ENCODE measurements at regions not wholly inside any gene's neighbourhood (a gene's known extent, or its start where the extent isn't known, plus 50 kb on each side); places are given as distances from the start of the nearest gene placed in this dataset.
A peak's percentile ranks its signal among the peaks of the same experiment; 100 is the strongest.

GRCh38 chr1:25074351-25075227, 144.5 kb upstream of the RUNX3 start:
- Mint-ChIP-seq H3K36me3 (ENCODE audit: low read depth) (peaks cover 5% of the 10 kb centered on the region), H3K4me1 (no peaks in the 10 kb centered on the region), H3K4me3 (no peak overlapping the region), H3K27me3 (peaks cover 5% of the 10 kb centered on the region), H3K27ac (no peak overlapping the region), H3K9me3 (peaks cover 6% of the 10 kb centered on the region)
- intact Hi-C loops (cut with micrococcal nuclease) = no loop called here
- no peak for DNase-seq

- Mint-ChIP-seq H3K9me3 (peaks cover 6% of the 10 kb centered on the region), H3K4me3 (no peak overlapping the region), H3K36me3 (ENCODE audit: low read depth) (peaks cover 5% of the 10 kb centered on the region), H3K27me3 (peaks cover 5% of the 10 kb centered on the region), H3K4me1 (no peaks in the 10 kb centered on the region), H3K27ac (no peak overlapping the region)
- DNase-seq = no peak
- intact Hi-C loops (cut with micrococcal nuclease) = no loop called here
These were observed 143.7 kb upstream of the RUNX3 start for GRCh38 chr1:25073640-25074270.

GRCh38 chr1:25072461-25072860, 142.4 kb upstream of the RUNX3 start:
- no peak overlapping the region for H3K4me3 Mint-ChIP-seq
- no peak for DNase-seq
- no peaks in the 10 kb centered on the region for H3K4me1 Mint-ChIP-seq
- no peak overlapping the region for H3K27ac Mint-ChIP-seq
- peaks cover 5% of the 10 kb centered on the region for H3K27me3 Mint-ChIP-seq
- H3K36me3 Mint-ChIP-seq (ENCODE audit: low read depth) = peaks cover 5% of the 10 kb centered on the region
- intact Hi-C loops (cut with micrococcal nuclease) = no loop called here
- peaks cover 5% of the 10 kb centered on the region for H3K9me3 Mint-ChIP-seq

- no peaks in the 10 kb centered on the region for H3K36me3 Mint-ChIP-seq (ENCODE audit: low read depth)
- H3K4me1 Mint-ChIP-seq = peaks cover 15% of the 10 kb centered on the region
- intact Hi-C loops (cut with micrococcal nuclease) = no loop called here
- peak; percentile 70 for DNase-seq
- no peak overlapping the region for H3K27ac Mint-ChIP-seq
- no peaks in the 10 kb centered on the region for H3K9me3 Mint-ChIP-seq
- peaks cover 3% of the 10 kb centered on the region for H3K27me3 Mint-ChIP-seq
- H3K4me3 Mint-ChIP-seq = no peak overlapping the region
These were observed 138.8 kb upstream of the RUNX3 start for GRCh38 chr1:25068829-25069228.

- intact Hi-C loops (cut with micrococcal nuclease) = no loop called here
- no peak for DNase-seq
- Mint-ChIP-seq H3K9me3 (no peaks in the 10 kb centered on the region), H3K4me3 (no peak overlapping the region), H3K27ac (no peak overlapping the region), H3K27me3 (peaks cover 3% of the 10 kb centered on the region), H3K36me3 (ENCODE audit: low read depth) (no peaks in the 10 kb centered on the region), H3K4me1 (peaks cover 17% of the 10 kb centered on the region)
These were observed 138.2 kb upstream of the RUNX3 start for GRCh38 chr1:25068316-25068715.

GRCh38 chr1:25067518-25068251, 137.6 kb upstream of the RUNX3 start:
- Mint-ChIP-seq H3K27ac (peak overlapping the region; percentile 2), H3K4me3 (no peak overlapping the region), H3K4me1 (peaks cover 17% of the 10 kb centered on the region), H3K36me3 (ENCODE audit: low read depth) (no peaks in the 10 kb centered on the region), H3K27me3 (peaks cover 3% of the 10 kb centered on the region), H3K9me3 (no peaks in the 10 kb centered on the region)
- no peak for DNase-seq
- intact Hi-C loops (cut with micrococcal nuclease) = no loop called here

- DNase-seq = no peak
- H3K4me3 Mint-ChIP-seq = no peak overlapping the region
- H3K9me3 Mint-ChIP-seq = no peaks in the 10 kb centered on the region
- no peak overlapping the region for H3K27ac Mint-ChIP-seq
- peaks cover 7% of the 10 kb centered on the region for H3K27me3 Mint-ChIP-seq
- intact Hi-C loops (cut with micrococcal nuclease) = no loop called here
- peaks cover 17% of the 10 kb centered on the region for H3K4me1 Mint-ChIP-seq
- H3K36me3 Mint-ChIP-seq (ENCODE audit: low read depth) = no peaks in the 10 kb centered on the region
These were observed 136.8 kb upstream of the RUNX3 start for GRCh38 chr1:25066731-25067517.

- H3K27me3 Mint-ChIP-seq = peaks cover 8% of the 10 kb centered on the region
- H3K4me1 Mint-ChIP-seq = peaks cover 17% of the 10 kb centered on the region
- intact Hi-C loops (cut with micrococcal nuclease) = no loop called here
- H3K9me3 Mint-ChIP-seq = no peaks in the 10 kb centered on the region
- H3K36me3 Mint-ChIP-seq (ENCODE audit: low read depth) = no peaks in the 10 kb centered on the region
- no peak for DNase-seq
- H3K4me3 Mint-ChIP-seq = no peak overlapping the region
- no peak overlapping the region for H3K27ac Mint-ChIP-seq
These were observed 136.2 kb upstream of the RUNX3 start for GRCh38 chr1:25066256-25066655.

GRCh38 chr1:25065795-25066238, 135.7 kb upstream of the RUNX3 start:
- H3K27ac Mint-ChIP-seq = no peak overlapping the region
- H3K4me3 Mint-ChIP-seq = no peak overlapping the region
- peaks cover 10% of the 10 kb centered on the region for H3K27me3 Mint-ChIP-seq
- H3K36me3 Mint-ChIP-seq (ENCODE audit: low read depth) = no peaks in the 10 kb centered on the region
- no peaks in the 10 kb centered on the region for H3K9me3 Mint-ChIP-seq
- DNase-seq = no peak
- H3K4me1 Mint-ChIP-seq = peaks cover 17% of the 10 kb centered on the region
- intact Hi-C loops (cut with micrococcal nuclease) = no loop called here

- no peak overlapping the region for H3K4me3 Mint-ChIP-seq
- peaks cover 17% of the 10 kb centered on the region for H3K4me1 Mint-ChIP-seq
- intact Hi-C loops (cut with micrococcal nuclease) = no loop called here
- no peak overlapping the region for H3K27ac Mint-ChIP-seq
- peaks cover 10% of the 10 kb centered on the region for H3K27me3 Mint-ChIP-seq
- H3K36me3 Mint-ChIP-seq (ENCODE audit: low read depth) = no peaks in the 10 kb centered on the region
- no peaks in the 10 kb centered on the region for H3K9me3 Mint-ChIP-seq
- no peak for DNase-seq
These were observed 135.2 kb upstream of the RUNX3 start for GRCh38 chr1:25065321-25065721.

GRCh38 chr1:25064465-25065240, 134.6 kb upstream of the RUNX3 start:
- H3K4me3 Mint-ChIP-seq = no peak overlapping the region
- H3K4me1 Mint-ChIP-seq = peaks cover 17% of the 10 kb centered on the region
- peaks cover 8% of the 10 kb centered on the region for H3K27me3 Mint-ChIP-seq
- H3K9me3 Mint-ChIP-seq = no peaks in the 10 kb centered on the region
- intact Hi-C loops (cut with micrococcal nuclease) = loop anchor here (5.0 kb wide), 1 partner anchor 38 kb away; no protein-coding TSS in a partner anchor
- H3K36me3 Mint-ChIP-seq (ENCODE audit: low read depth) = no peaks in the 10 kb centered on the region
- peak overlapping the region; percentile 67 for H3K27ac Mint-ChIP-seq
- no peak for DNase-seq

- H3K27ac Mint-ChIP-seq = peak overlapping the region; percentile 45
- no peaks in the 10 kb centered on the region for H3K36me3 Mint-ChIP-seq (ENCODE audit: low read depth)
- peaks cover 12% of the 10 kb centered on the region for H3K27me3 Mint-ChIP-seq
- no peaks in the 10 kb centered on the region for H3K9me3 Mint-ChIP-seq
- DNase-seq = no peak
- peaks cover 17% of the 10 kb centered on the region for H3K4me1 Mint-ChIP-seq
- no peak overlapping the region for H3K4me3 Mint-ChIP-seq
- intact Hi-C loops (cut with micrococcal nuclease) = loop anchor here (5.0 kb wide), 1 partner anchor 38 kb away; no protein-coding TSS in a partner anchor
These were observed 133.7 kb upstream of the RUNX3 start for GRCh38 chr1:25063591-25064416.

Measured in activated CD4-positive, alpha-beta T cell treated with anti-CD3 and anti-CD28 coated beads, Interleukin-2, amount 10 ng/mL, durations not matched to agents 24 days and 14 days (primary cell).